ENCODE measurements at regions not wholly inside any gene's neighbourhood (a gene's known extent, or its start where the extent isn't known, plus 50 kb on each side); places are given as distances from the start of the nearest gene placed in this dataset.
"Not testable (repeated sequence)": the region's sequence is repeated elsewhere in the genome, so short reads cannot be mapped to it uniquely, and the experiment has no call there.

DNA sequence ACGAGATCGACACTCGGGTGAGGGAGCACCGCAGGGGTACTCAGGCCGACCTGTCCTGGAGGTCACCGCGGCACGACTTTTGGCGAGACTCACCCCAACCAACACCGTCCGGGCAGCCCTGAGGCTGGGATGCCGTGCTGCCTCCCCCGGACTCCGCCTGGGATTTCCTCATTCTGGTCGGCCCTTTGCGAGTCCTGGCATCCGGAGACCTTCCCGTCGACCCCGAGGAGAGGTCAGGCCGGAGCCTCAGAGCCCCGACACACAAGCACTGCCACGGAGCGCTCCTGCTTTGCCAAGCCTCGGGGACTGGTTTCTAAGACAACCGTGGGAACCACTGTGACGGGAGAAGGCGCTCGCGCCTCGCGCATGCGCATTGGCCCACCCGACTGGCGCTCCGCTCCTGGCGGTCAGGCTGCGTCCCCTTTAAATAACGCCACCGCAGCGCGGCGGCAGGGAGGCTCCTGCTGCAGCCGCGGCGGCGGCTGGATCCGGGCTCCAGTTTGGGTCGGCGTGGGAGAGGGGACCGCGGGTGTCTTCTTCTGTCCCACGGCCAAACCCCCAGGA, 166.4 kb upstream of the ZNF337 start:
- DNase-seq: peak; percentile 76

DNA sequence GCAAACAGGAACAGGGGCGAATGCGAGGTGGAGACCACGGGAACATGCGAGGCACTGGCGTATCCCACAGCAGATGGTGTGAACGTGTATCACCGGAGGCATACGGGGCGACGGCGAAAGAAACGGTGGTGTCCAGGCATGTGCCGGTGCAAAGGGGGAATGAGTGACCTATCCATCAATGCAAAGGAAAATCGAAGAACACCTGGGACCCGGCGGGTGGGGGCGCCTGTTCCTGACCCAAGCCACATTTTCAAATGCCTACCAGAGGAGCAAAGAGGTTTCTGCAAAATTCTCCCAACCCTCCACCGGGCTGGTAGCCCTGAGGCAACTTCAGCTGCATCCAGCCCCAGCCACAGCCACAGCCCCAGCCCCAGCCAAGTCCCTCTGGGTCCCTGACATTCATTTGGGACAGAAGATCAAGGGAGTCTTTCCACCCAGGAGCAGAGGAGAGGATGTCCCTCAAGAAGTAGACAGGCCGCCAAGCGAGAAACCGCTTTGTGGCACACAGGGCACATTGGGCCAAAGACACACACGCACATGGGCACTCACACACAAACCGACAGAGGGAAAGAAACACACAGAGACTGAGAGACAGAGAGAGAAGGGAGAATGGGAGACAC, 164.0 kb upstream of the ZNF337 start:
- DNase-seq: no peak

DNA sequence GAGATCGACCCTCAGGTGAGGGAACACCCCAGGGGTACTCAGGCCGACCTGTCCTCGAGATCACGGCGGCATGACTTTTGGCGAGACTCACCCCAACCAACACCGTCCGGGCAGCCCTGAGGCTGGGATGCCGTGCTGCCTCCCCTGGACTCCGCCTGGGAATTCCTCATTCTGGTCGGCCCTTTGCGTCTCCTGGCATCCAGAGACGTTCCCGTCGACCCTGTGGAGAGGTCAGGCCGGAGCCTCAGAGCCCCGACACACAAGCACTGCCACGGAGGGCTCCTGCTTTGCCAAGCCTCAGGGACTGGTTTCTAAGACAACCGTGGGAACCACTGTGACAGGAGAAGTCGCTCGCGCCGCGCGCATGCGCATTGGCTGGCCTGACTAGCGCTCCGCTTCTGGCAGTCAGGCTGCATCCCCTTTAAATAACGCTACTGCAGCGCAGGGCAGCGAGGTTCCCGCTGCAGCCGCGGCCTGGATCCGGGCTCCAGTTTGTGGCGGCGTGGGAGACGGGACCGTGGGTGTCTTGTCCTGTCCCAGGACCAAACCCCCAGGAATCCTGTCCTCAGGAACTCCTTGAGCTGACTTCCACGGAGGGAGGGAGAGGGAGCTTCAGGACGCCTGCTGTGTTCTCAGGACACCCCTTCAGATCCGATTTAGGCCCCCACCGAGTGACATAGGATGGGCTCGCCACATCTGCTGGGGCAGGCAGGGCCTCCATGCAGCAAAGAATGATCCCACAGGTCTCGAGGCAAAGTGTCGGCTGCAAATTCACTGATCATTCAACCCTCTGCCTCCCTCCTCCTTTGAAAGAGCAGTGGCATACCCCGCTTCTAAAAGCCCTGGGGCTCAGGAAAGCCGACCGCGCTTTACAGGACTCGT, 163.2 kb upstream of the ZNF337 start:
- peak; percentile 70 for DNase-seq

DNA sequence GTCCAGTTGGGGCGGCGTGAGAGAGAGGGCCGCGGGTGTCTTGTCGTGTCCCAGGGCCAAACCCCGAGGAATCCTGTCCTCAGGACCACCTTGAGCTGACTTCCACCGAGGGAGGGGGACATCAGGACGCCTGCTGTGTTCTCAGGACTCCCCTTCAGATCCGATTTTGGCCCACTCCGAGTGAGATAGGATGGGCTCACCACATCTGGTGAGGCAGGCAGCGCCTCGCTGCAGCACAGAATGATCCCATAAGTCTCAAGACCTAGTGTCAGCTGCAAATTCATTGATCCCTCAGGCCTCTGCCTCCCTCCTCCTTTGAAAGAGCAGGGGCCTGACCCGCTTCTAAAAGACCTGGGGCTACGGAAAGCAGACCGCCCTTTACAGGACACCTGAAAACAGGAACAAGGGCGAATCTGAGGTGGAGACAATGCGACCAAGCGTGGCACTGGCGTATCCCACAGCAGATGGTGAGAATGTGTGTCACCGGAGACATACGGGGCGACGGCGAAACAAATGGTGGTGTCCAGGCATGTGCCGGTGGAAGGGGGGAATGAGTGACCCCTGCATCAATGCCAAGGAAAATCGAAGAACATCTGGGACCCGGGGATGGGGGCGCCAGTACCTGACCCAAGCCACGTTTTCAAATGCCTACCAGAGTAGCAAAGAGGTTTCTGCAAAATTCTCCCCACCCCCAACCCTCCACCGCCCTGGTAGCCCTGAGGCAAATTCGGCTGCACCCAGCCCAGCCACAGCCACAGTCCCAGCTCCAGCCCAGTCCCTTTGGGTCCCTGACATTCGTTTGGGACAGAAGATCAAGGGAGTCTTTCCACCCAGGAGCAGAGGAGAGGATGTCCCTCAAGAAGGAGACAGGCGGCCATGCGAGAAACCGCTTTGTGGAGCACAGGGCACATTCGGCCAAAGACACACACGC, 162.1 kb upstream of the ZNF337 start:
- no peak for DNase-seq

DNA sequence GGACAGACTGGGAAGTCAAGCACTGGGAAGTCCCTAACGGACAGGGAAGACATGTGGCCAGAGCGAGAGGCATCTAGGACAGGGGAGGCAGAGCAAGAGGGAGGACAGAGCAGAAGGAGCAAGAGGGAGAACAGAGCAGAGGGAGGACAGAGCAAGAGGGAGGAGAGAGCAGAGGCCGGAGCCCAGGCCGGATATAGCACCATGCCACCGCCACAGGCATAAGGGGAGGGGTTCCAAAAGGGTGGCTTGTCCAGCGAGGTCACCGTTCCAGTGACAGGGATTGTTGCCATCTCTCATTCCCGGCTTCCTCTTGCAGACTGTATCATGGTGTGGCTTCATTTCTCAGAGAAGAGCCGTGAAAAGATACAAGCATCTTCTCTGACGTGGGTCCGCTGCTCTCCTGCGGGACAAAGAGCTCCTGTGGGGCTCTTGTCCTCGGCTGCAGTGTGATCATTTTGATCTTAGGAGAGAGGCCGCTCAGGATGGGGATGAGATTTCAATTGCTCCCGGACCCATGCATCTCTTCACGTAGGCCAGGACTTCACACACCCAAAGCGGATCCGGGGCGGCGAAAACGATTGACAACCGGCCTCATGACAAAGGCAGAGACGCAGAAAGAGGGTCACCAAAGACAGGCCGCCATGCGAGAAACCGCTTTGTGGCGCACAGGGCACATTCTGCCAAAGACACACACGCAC, 160.6 kb upstream of the ZNF337 start:
- DNase-seq: not testable (repeated sequence)

DNA sequence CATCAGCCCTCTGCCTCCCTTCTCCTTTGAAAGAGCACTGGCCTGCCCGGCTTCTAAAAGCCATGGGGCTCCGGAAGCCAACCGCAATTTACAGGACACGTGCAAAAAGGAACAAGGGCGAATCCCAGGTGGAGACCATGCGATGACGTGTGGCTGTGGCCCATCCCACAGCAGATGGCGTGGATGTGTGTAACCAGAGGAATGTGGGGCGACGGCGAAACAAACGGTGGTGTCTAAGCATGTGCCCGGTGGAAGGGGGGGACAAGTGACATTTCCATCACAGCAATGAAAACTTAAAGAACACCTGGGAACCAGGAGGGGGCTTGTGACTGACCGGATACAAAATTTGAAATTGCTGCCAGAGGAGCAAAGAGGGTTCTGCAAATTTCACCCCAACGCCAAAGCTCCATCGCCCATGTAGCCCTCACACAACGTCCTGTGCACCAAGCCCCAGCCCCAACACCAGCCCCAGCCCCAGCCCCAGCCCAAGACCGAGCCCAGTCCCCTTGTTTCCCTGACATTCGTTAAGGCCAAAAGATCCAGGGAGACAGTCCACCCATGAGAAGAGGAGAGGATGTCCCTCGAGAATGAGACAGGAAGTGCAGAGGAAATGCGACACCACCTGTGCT, 159.7 kb upstream of the ZNF337 start:
- DNase-seq: no peak

DNA sequence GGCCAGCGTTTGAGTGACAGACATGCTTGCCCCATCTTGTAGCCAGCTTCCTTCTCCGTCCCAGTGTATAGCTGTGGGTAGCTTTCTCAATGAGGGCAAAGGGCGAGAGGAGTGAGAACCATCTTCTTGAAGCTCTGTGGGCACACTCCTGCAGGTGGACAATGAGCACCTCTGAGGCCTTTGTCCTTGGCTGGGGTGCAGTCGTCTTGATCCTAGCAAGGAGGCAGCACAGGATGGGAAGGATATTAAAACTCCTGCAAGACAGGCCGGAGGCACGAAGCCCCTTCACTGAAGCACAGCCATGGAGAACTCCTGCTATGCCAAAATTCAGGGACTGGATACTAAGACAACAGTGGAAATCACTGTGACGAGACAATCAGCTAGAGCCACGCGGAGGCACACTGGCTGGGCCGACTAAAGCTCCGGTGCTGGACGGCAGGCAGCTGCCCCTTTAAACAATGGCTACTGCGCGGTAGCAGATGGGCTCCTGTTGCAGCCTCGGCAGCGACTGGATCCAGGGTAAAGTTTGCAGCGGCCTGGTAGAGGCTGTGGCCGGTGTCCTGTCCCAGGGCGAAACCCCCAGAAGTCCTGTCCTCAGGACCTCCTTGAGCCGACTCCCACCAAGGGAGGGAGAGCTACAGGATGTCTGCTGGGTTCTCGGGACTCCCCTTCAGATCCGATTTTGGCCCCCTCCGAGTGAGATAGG, 159.0 kb upstream of the ZNF337 start:
- not testable (repeated sequence) for DNase-seq

DNA sequence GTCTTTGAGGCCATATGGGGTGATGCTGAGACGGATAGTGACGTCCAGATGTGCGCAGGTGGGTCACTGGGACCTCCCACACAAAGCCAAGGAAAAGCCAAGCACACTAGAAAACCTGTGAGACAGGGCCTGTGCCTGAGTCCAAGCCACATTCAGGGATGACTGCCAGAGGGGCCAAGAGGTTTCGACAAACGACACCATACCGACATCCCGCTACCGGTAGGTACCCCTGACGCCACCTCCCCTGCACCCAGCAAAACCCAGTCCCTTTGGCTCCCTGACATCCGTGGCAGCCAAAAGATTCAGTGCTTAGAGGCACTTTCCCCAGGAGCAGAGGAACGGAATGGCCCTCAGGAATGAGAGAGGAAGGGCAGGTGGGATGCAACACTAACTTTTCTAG, 158.0 kb upstream of the ZNF337 start:
- not testable (repeated sequence) for DNase-seq

DNA sequence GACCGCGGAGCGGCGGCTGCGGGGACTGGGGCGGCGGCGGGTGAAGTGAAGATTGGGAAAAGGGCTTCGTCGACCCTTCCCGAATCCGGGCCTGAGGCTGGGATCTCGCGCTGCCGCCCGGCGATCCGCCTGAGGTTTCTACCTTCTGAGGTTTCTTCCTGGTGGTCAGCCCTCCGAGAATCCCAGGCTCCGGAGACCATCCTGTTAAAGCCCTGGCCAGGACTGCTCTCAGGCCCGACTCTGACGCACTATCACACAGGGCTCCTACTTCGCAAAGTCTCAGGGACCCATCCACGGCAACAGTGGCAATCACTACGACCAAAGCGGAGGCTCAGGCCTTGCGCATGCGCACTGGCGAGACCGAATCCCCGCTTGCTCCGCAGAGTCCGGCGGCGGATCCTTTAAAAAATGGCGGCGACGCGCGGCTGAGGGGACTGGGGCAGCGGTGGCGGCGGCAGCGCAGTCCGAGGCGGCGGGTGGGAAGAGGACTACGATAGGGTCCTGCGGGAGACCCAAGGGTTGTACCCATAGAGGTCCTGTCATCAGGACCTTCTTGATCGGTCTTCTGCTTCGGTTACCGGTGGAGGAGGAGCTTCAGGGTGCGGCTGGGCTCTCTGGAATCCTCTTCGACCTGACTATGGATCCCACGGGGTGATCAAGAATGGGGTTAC, 157.2 kb upstream of the ZNF337 start:
- DNase-seq: peak; percentile 81

DNA sequence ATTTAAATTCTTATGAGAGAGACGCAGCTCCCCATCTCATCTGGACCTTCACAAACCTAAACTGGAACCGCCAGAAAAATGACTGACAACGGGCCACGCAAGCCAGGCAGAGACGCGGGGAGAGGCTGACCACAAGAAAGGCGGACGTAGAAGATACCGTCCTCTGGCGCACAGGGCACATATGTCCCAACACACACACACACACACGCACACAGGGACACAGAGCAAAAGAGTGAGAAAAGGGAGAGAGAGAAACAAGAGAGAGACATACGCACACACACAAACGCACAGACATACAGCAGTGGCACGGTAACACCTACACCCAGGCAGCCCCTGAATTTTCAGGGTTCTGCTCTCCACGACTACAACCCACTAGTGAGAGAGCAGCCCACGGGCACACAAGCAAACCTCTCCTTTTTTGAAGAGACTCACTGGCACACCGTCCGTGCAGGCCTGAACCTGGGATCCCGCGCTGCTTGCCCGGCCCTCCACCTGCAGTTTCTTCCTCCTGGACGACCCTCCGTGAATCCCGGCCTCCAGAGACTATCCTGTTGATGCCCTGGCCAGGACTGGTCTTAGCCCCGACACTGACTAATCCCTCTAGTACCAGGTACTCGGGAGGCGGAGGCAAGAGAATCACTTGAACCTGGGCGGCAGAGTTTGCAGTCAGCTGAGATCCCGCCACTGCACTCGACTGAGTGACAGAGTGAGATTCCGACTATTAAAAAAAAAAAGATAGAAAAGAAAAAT, 156.5 kb upstream of the ZNF337 start:
- DNase-seq: peak; percentile 4

DNA sequence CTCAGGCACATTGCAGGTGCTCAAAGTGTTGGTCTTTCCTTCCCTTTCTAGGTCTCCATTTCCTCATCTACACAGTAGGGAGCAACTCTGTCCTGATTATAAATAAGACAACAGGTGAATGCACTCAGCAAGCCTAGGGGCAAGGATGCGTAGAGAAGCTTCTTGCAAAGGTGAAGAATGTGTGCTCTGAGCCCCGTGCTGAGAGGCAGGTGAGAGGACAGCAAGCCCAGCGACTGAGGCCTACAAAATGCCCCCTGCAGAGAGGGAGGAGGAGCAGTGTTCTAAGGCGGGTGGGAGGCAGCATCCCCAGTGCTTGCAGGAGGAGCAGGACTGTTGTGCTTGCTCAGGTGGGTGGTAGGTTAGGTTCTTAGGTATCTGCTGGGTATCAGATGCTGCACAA, 153.5 kb upstream of the ZNF337 start:
- not testable (repeated sequence) for DNase-seq

DNA sequence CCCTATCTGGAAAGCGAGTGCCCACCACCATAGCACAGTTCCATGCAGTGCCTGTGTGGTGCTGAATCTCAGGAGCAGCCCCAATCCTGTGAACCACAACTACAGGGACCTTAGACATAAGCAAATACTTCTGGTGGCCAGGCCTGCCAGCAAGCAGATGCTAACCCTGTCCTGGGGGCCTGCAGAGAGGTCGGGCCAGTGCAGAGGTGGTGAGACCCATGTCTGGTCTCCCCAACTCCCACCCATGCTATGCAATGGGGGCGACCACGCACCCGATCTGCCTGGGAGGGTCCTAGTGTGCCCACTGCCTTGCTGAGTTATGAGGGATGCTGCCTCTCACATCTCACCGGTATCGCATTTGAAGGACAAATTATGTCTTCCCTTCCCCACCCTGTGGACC, 151.6 kb upstream of the ZNF337 start:
- no peak for DNase-seq

DNA sequence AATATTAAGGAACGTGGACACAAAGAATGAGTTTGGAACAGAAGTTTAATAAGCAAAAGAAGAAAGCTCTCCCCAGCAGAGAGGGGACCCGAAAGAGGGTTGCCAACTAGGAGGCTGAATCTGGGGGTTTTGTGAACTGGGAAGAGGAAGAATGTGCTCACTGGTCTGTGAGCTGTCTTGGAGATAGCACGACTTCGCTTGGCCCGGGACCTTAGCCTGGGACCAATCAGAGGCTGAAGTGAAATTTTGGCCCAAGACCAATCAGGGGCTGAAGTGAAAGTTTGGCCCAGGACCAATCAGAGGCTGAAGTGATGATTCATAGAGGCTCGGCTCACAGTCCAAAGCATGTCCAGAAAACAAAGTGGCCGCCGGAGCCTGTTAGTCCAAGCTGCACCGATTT, 148.0 kb upstream of the ZNF337 start:
- DNase-seq: not testable (repeated sequence)

DNA sequence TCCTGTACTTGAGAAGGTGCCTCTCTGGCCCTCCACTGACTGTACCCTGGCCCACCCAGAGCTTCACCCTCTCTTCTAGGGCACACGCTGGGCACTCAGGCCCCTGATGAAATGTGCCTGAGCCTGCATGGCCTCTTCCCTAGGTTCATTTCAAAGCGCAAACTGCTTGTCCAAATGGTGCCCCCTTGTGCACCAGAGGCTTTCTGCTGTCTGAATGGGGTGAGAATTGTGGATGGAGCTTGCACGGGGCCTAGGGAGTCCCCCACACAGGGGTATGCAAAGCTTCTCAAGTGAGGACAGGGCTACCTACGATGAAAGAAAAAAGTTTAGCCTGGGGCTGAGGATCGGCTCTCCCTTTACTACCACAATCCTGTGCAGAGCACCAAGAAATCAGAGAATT, 116.9 kb upstream of the ZNF337 start:
- DNase-seq: not testable (repeated sequence)

DNA sequence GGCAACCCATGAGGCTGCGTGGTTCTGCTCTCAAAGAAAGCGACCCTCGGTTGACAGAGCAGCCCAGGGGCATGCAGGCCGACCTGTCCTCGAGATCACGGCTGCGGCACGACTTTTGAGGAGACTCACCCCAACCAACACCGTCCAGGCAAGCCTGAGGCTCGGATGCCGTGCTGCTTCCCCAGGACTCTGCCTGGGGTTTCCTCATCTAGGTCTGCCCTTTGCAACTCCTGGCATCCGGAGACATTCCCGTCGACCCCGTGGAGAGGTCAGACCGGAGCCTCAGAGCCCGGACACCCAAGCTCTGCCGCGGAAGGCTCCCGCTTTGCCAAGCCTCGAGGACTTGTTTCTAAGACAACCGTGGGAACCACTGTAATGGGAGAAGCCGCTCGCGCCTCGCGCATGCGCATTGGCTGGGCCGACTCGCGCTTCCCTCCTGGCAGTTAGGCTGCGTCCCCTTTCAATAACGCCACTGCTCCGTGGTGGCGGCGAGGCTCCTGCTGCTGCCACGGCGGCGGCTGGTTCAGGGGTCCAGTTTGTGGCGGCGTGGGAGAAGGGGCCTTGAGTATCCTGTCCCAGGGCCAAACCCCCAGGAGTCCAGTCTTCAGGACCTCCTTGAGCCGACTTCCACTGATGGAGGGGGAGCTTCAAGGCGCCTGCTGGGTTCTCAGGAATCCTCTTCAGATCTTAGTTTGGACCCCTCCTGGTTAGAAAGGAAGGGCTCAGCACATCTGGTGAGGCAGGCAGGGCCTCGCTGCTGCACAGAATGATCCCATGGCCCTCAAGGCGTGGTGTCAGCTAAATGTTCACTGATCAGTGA, 101.7 kb upstream of the ZNF337 start:
- not testable (repeated sequence) for DNase-seq

DNA sequence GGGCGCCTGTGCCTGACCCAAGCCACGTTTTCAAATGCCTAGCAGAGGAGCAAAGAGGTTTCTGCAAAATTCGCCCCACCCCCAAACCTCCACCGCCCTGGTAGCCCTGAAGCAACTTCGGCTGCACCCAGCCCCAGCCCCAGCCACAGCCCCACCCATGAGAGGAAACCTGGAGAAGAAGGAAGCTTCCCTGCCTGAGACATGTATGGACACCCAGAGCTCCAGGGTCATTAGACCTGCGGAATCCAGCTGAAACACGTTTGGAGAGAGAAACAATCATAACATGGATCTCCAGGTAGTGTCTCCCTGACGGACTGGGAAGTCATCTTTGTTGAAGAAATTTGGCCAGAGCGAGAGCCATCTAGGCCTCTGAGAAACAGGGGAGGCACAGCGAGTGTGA, 100.4 kb upstream of the ZNF337 start:
- DNase-seq: not testable (repeated sequence)

DNA sequence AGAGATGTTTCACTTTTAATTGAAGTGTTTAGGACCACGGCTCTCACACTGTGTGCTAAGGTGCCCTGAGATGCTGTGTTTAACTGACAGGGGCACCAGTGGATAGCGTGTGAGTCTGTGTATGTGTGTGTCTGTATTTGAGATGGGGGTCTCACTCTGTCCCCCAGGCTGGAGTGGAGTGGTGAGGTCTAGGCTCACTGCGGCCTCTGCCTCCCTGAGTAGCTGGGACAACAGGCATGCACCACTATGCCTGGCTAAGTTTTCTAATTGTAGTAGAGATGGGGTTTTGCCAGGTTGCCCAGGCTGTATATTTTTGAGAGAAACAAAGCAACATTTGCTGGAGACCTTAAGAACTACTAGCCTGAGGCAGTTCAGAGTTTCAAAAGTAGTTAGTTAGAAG, 80.6 kb upstream of the ZNF337 start:
- DNase-seq: not testable (repeated sequence)

DNA sequence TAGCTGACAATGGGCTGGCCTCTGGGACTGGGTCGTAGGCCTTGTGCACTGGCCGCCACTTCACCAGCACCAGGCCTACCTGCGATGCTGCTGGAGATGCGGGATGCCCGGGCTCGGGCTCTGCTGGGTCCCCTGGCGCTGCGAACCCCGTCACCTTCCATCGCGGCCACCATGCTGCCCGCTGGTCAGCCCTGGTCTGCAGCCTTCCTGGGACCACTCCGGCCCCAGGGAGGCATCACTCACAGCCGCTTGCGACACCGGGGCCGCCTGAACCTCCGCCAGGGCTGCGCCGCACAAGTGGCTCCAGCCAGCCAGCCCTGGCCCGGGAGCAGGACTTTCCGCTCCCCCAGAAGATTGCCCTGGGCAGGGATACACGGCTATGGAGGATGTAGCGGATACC, 78.1 kb upstream of the ZNF337 start:
- not testable (repeated sequence) for DNase-seq

DNA sequence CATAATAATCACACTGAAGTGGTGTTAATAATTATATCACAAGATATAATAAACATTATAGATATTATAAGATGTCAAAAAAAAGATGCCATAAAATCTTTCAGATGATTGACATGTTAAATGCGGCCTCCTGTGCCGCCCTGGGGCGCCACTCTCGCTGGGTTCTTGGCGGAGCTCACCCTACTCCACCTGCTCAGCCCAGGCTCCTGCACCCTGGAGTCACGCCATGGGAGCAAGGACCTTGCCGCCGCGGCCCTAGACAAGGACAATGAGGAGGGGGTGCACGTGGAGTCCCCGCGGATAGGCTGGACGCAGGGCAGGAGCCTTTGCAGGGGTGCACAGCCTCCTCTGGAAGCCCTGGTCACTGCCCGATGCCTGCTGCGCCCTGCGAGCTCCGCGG, 77.5 kb upstream of the ZNF337 start:
- DNase-seq: not testable (repeated sequence)

All from NCI-H1092 treated with DMSO at 0.1 percent for 48 hours (cell line).